Fibroblast of lung (primary cell): ENCODE measurements at regions not wholly inside any gene's neighbourhood (a gene's known extent, or its start where the extent isn't known, plus 50 kb on each side); places are given as distances from the start of the nearest gene placed in this dataset.

Source experiments
- DNase-seq, 2 donors: peaks; one replicate each; pipeline versions ENCODE4 v3.0.0 to v3.0.0-alpha.2; 2010; ENCODE audit warnings: low read depth in 2 of 2
- H2AFZ ChIP-seq: 2 replicates; pipeline ENCODE4 v1.5.1; 2012; ENCODE audit warnings: low read length, control low read depth, inconsistent platforms
- H3K27ac ChIP-seq: 2 replicates; pipeline ENCODE4 v1.5.1; 2011; ENCODE audit warnings: low read length, control low read depth; ENCODE audit not compliant: insufficient read depth
- H3K27me3 ChIP-seq: 2 replicates; pipeline ENCODE4 v1.5.1; 2011; ENCODE audit warnings: mild to moderate bottlenecking, low read length; ENCODE audit not compliant: control insufficient read depth, insufficient read depth
- H3K36me3 ChIP-seq: 2 replicates; pipeline ENCODE4 v1.5.1; 2011; ENCODE audit warnings: low read length; ENCODE audit not compliant: control insufficient read depth, insufficient read depth
- H3K4me1 ChIP-seq: 2 replicates; pipeline ENCODE4 v1.5.1; 2011; ENCODE audit warnings: low read length; ENCODE audit not compliant: control insufficient read depth, insufficient read depth; ENCODE audit errors: extremely low read depth
- H3K4me2 ChIP-seq: 2 replicates; pipeline ENCODE4 v1.5.1; 2011; ENCODE audit warnings: low read length, control low read depth; ENCODE audit not compliant: insufficient read depth; ENCODE audit errors: extremely low read depth
- H3K4me3 ChIP-seq, 4 experiments: fragments of 200-600 bp in 1 of 4; sonication (generic) in 1 of 4; replicated peaks in 1 of 4; 2 replicates each; pipeline ENCODE4 v1.5.1; 2011 to 2016; ENCODE audit warnings: low read length in 4 of 4, low read depth in 3 of 4, mild to moderate bottlenecking in 3 of 4, control low read depth in 2 of 4, inconsistent platforms in 1 of 4, mixed read lengths in 1 of 4; ENCODE audit not compliant: insufficient read depth in 1 of 4; ENCODE audit errors: control extremely low read depth in 1 of 4
- H3K79me2 ChIP-seq: 2 replicates; pipeline ENCODE4 v1.5.1; 2012; ENCODE audit warnings: mild to moderate bottlenecking, low read length, inconsistent platforms; ENCODE audit not compliant: control insufficient read depth, insufficient read depth
- H3K9ac ChIP-seq: 2 replicates; pipeline ENCODE4 v1.5.1; 2011; ENCODE audit warnings: mild to moderate bottlenecking, low read length, control low read depth; ENCODE audit not compliant: insufficient read depth
- H3K9me3 ChIP-seq: 2 replicates; pipeline ENCODE4 v1.5.1; 2012; ENCODE audit warnings: low read depth, low read length; ENCODE audit not compliant: control insufficient read depth, insufficient read depth
- H4K20me1 ChIP-seq: 2 replicates; pipeline ENCODE4 v1.5.1; 2011; ENCODE audit warnings: low read length; ENCODE audit not compliant: control insufficient read depth, insufficient read depth; ENCODE audit errors: extremely low read depth
- CTCF ChIP-seq, 2 donors: IDR thresholded peaks in 1 of 2; conservative IDR thresholded peaks in 1 of 2; 1 replicate in 1 of 2; 2 replicates in 1 of 2; pipeline ENCODE4 v1.5.1; 2011 to 2012; ENCODE audit warnings: low read length in 2 of 2, control low read depth in 1 of 2, inconsistent platforms in 1 of 2, low read depth in 1 of 2, mild to moderate bottlenecking in 1 of 2
- EZH2 ChIP-seq: IDR thresholded peaks from 2 replicates; pipeline ENCODE4 v1.5.1; 2012; ENCODE audit warnings: low read length, control low read depth, mild to moderate bottlenecking; ENCODE audit errors: missing control alignments

- no peak overlapping the region for H3K9ac ChIP-seq
- H3K27me3 ChIP-seq, result no peaks in the 10 kb centered on the region
- H3K4me3 ChIP-seq, result no peak overlapping the region
- no peaks in the 10 kb centered on the region for H4K20me1 ChIP-seq
- TF ChIP-seq CTCF (conservative IDR thresholded peaks at IDR 0.05 in 1 of 2, IDR thresholded peaks at IDR 0.05 in 1 of 2; ENCODE audit: low read depth in 1 of 2, low read length in 2 of 2), result no peak
- H3K27ac ChIP-seq, result no peak overlapping the region
- H2AFZ ChIP-seq, result no peak overlapping the region
- no peak for DNase-seq
- no peaks in the 10 kb centered on the region for H3K36me3 ChIP-seq
- no peaks in the 10 kb centered on the region for H3K4me1 ChIP-seq
- no peaks in the 10 kb centered on the region for H3K79me2 ChIP-seq
- no peaks in the 10 kb centered on the region for H3K9me3 ChIP-seq
- no peak overlapping the region for H3K4me2 ChIP-seq
These were observed 238.7 kb upstream of the TET2 start for GRCh38 chr4:104907991-104908390.

GRCh38 chr4:104909376-104909775, 237.3 kb upstream of the TET2 start:
- no peak overlapping the region for H3K4me2 ChIP-seq
- no peak for TF ChIP-seq CTCF (conservative IDR thresholded peaks at IDR 0.05 in 1 of 2, IDR thresholded peaks at IDR 0.05 in 1 of 2; ENCODE audit: low read depth in 1 of 2, low read length in 2 of 2)
- TF ChIP-seq EZH2, result no peak
- H2AFZ ChIP-seq, result no peak overlapping the region
- no peak overlapping the region for H3K4me3 ChIP-seq
- no peaks in the 10 kb centered on the region for H4K20me1 ChIP-seq
- no peaks in the 10 kb centered on the region for H3K36me3 ChIP-seq
- H3K4me1 ChIP-seq, result no peaks in the 10 kb centered on the region
- H3K9ac ChIP-seq, result no peak overlapping the region
- H3K9me3 ChIP-seq, result no peaks in the 10 kb centered on the region
- no peak for DNase-seq
- no peaks in the 10 kb centered on the region for H3K27me3 ChIP-seq
- H3K79me2 ChIP-seq, result no peaks in the 10 kb centered on the region
- no peak overlapping the region for H3K27ac ChIP-seq

- H3K79me2 ChIP-seq, result no peaks in the 10 kb centered on the region
- no peak overlapping the region for H2AFZ ChIP-seq
- no peak for TF ChIP-seq CTCF (conservative IDR thresholded peaks at IDR 0.05 in 1 of 2, IDR thresholded peaks at IDR 0.05 in 1 of 2; ENCODE audit: low read depth in 1 of 2, low read length in 2 of 2)
These were observed 234.2 kb upstream of the TET2 start for GRCh38 chr4:104912518-104912917.

More at GRCh38 chr4:104912518-104912917, 234.2 kb upstream of the TET2 start:
- Histone ChIP-seq H4K20me1 (no peaks in the 10 kb centered on the region), H3K4me1 (no peaks in the 10 kb centered on the region), H3K4me3 (no peak overlapping the region), H3K4me2 (no peak overlapping the region), H3K36me3 (no peaks in the 10 kb centered on the region), H3K9ac (no peak overlapping the region), H3K27me3 (no peaks in the 10 kb centered on the region), H3K9me3 (no peaks in the 10 kb centered on the region), H3K27ac (no peak overlapping the region)
- no peak for DNase-seq
